Gastroesophageal sphincter (tissue), 3 donors: ENCODE measurements at regions not wholly inside any gene's neighbourhood (a gene's known extent, or its start where the extent isn't known, plus 50 kb on each side); places are given as distances from the start of the nearest gene placed in this dataset.

Experiments used
- CTCF ChIP-seq, 4 experiments: fragments of 200-600 bp in 2 of 4; fragments of 450-650 bp in 2 of 4; sonication (generic) in 1 of 4; IDR thresholded peaks; one replicate each; pipeline ENCODE4 v1.5.1; 2017 to 2019; ENCODE audit warnings: antibody characterized with exemption in 4 of 4, mild to moderate bottlenecking in 2 of 4, moderate library complexity in 2 of 4
- EP300 ChIP-seq: sonication (generic); formaldehyde crosslinking; IDR thresholded peaks from one replicate; pipeline ENCODE4 v1.6.1; 2017; ENCODE audit warnings: antibody characterized with exemption, mild to moderate bottlenecking
- POLR2A ChIP-seq, 2 donors: fragments of 450-650 bp; IDR thresholded peaks; one replicate each; pipeline ENCODE4 v1.6.1; 2017; ENCODE audit warnings: antibody characterized with exemption in 2 of 2, mild to moderate bottlenecking in 2 of 2, moderate library complexity in 1 of 2

- no peak for TF ChIP-seq CTCF (IDR thresholded peaks at IDR 0.05)
- TF ChIP-seq POLR2A (IDR thresholded peaks at IDR 0.05) = no peak
- no peak for TF ChIP-seq EP300
Measured at GRCh38 chr2:180115269-180115668, 108.2 kb upstream of the CWC22 start.
